Neuronal stem cell (in vitro differentiated cells): ENCODE measurements at regions not wholly inside any gene's neighbourhood (a gene's known extent, or its start where the extent isn't known, plus 50 kb on each side); places are given as distances from the start of the nearest gene placed in this dataset.
"Not testable (repeated sequence)": the region's sequence is repeated elsewhere in the genome, so short reads cannot be mapped to it uniquely, and the experiment has no call there.

Experiments used
- DNase-seq: peaks from one replicate; pipeline ENCODE4 v3.0.0-alpha.2; 2013; ENCODE audit warnings: low spot score
- H2AFZ ChIP-seq: one replicate; pipeline ENCODE4 v1.6.1; 2013; ENCODE audit warnings: mild to moderate bottlenecking, low read length, inconsistent platforms
- H2AK5ac ChIP-seq: 2 replicates; pipeline ENCODE4 v1.6.1; 2013; ENCODE audit warnings: low read depth, mild to moderate bottlenecking, inconsistent platforms, low read length, moderate library complexity, mixed read lengths
- H2BK120ac ChIP-seq: 2 replicates; pipeline ENCODE4 v1.6.1; 2013; ENCODE audit warnings: low read depth, mild to moderate bottlenecking, inconsistent platforms, low read length, moderate library complexity, mixed read lengths
- H2BK12ac ChIP-seq: one replicate; pipeline ENCODE4 v1.6.1; 2013; ENCODE audit warnings: low read length, inconsistent platforms
- H2BK15ac ChIP-seq: 2 replicates; pipeline ENCODE4 v1.6.1; 2013; ENCODE audit warnings: mild to moderate bottlenecking, low read length, inconsistent platforms, mixed read lengths
- H2BK5ac ChIP-seq: one replicate; pipeline ENCODE4 v1.6.1; 2013; ENCODE audit warnings: inconsistent platforms, mild to moderate bottlenecking, low read length, moderate library complexity
- H3K14ac ChIP-seq: one replicate; pipeline ENCODE4 v1.6.1; 2013; ENCODE audit warnings: low read length, inconsistent platforms
- H3K18ac ChIP-seq: 2 replicates; pipeline ENCODE4 v1.6.1; 2013; ENCODE audit warnings: low read length, inconsistent platforms
- H3K23ac ChIP-seq: 2 replicates; pipeline ENCODE4 v1.6.1; 2013; ENCODE audit warnings: low read depth, mild to moderate bottlenecking, mixed read lengths, low read length, inconsistent platforms; ENCODE audit not compliant: poor library complexity
- H3K27ac ChIP-seq: replicated peaks from 3 replicates; pipeline ENCODE4 v1.5.1; 2013; ENCODE audit warnings: low read length, inconsistent platforms
- H3K27me3 ChIP-seq, 3 experiments: 2 replicates each; pipeline ENCODE4 v1.6.1; 2013; ENCODE audit warnings: low read length in 3 of 3, mild to moderate bottlenecking in 2 of 3, inconsistent platforms in 1 of 3, low read depth in 1 of 3, mixed read lengths in 1 of 3, moderate library complexity in 1 of 3; ENCODE audit not compliant: control insufficient read depth in 3 of 3, insufficient read depth in 3 of 3
- H3K36me3 ChIP-seq, 2 donors: replicated peaks in 1 of 2; 2 replicates each; pipeline ENCODE4 v1.6.1; 2013; ENCODE audit warnings: low read length in 2 of 2; ENCODE audit not compliant: control insufficient read depth in 2 of 2, insufficient read depth in 2 of 2
- H3K4ac ChIP-seq: 2 replicates; pipeline ENCODE4 v1.6.1; 2013; ENCODE audit warnings: inconsistent platforms, mild to moderate bottlenecking, low read length, moderate library complexity
- H3K4me1 ChIP-seq, 2 donors: 1 replicate in 1 of 2; 2 replicates in 1 of 2; pipeline ENCODE4 v1.6.1; 2013; ENCODE audit warnings: low read length in 2 of 2, low read depth in 1 of 2; ENCODE audit not compliant: control insufficient read depth in 2 of 2, insufficient read depth in 1 of 2
- H3K4me2 ChIP-seq: one replicate; pipeline ENCODE4 v1.6.1; 2013; ENCODE audit warnings: mild to moderate bottlenecking, low read length, inconsistent platforms; ENCODE audit not compliant: insufficient read depth, poor library complexity, severe bottlenecking
- H3K4me3 ChIP-seq, 2 donors: 2 replicates each; pipeline ENCODE4 v1.5.1; 2013; ENCODE audit warnings: low read length in 2 of 2, mild to moderate bottlenecking in 2 of 2, inconsistent platforms in 1 of 2, moderate library complexity in 1 of 2
- H3K79me1 ChIP-seq: one replicate; pipeline ENCODE4 v1.6.1; 2013; ENCODE audit warnings: low read depth, mild to moderate bottlenecking, inconsistent platforms, low read length, moderate library complexity
- H3K9ac ChIP-seq: one replicate; pipeline ENCODE4 v1.6.1; 2013; ENCODE audit warnings: mild to moderate bottlenecking, low read depth, low read length, inconsistent platforms; ENCODE audit not compliant: poor library complexity
- H3K9me3 ChIP-seq, 2 donors: replicated peaks in 1 of 2; 2 replicates each; pipeline versions ENCODE3 to v1.6.1; 2013; ENCODE audit warnings: low read length in 2 of 2, mild to moderate bottlenecking in 2 of 2, inconsistent platforms in 1 of 2, low read depth in 1 of 2, mixed read lengths in 1 of 2, moderate library complexity in 1 of 2; ENCODE audit not compliant: control insufficient read depth in 2 of 2, insufficient read depth in 1 of 2
- H4K8ac ChIP-seq: one replicate; pipeline ENCODE4 v1.6.1; 2013; ENCODE audit warnings: low read depth, mild to moderate bottlenecking, inconsistent platforms, low read length, moderate library complexity
- H4K91ac ChIP-seq: one replicate; pipeline ENCODE4 v1.6.1; 2013; ENCODE audit warnings: low read length, low read depth, mild to moderate bottlenecking, inconsistent platforms; ENCODE audit not compliant: poor library complexity
- WGBS, 2 donors: extraction: QIAGEN DNeasy Blood & Tissue Kit; methylation state at CpG; one replicate each; pipeline ENCODE4 v1.1.7; 2013; ENCODE audit warnings: missing lambda C conversion rate in 2 of 2, mixed read lengths in 1 of 2; ENCODE audit not compliant: insufficient read length in 2 of 2, insufficient replicate concordance in 1 of 2; ENCODE audit errors: extremely low coverage in 2 of 2; 5-methylcytosine and 5-hydroxymethylcytosine counted together

GRCh38 chr10:27330074-27330473 lies 89.5 kb upstream of the ACBD5 start:
- DNase-seq = no peak
- Histone ChIP-seq H2BK5ac (no peak overlapping the region), H3K9ac (no peak overlapping the region)

GRCh38 chr10:27328946-27329345 lies 88.3 kb upstream of the ACBD5 start:
- no peak overlapping the region for H3K9ac ChIP-seq
- H2BK5ac ChIP-seq = no peak overlapping the region
- no CpG with 5 or more reads among the region's 1 CpG for WGBS, 2 donors
- H2AK5ac ChIP-seq = no peak overlapping the region
- no peak overlapping the region for H3K4me3 ChIP-seq
- H2AFZ ChIP-seq = no peak overlapping the region
- H3K36me3 ChIP-seq = no peaks in the 10 kb centered on the region
- H3K79me1 ChIP-seq = no peaks in the 10 kb centered on the region
- no peak overlapping the region for H3K4ac ChIP-seq
- no peak overlapping the region for H3K4me2 ChIP-seq
- H3K18ac ChIP-seq = no peak overlapping the region
- H3K23ac ChIP-seq = no peak overlapping the region
- no peak overlapping the region for H3K27ac ChIP-seq
- no peak overlapping the region for H4K91ac ChIP-seq
- H2BK15ac ChIP-seq = no peak overlapping the region
- no peaks in the 10 kb centered on the region for H3K9me3 ChIP-seq
- H2BK120ac ChIP-seq = no peak overlapping the region
- DNase-seq = no peak
- no peaks in the 10 kb centered on the region for H3K4me1 ChIP-seq
- no peak overlapping the region for H4K8ac ChIP-seq
- H2BK12ac ChIP-seq = no peak overlapping the region
- peaks cover 0 to 2% (median 0%) of the 10 kb centered on the region in 3 experiments for H3K27me3 ChIP-seq
- H3K14ac ChIP-seq = no peak overlapping the region

More at GRCh38 chr10:27330074-27330473, 89.5 kb upstream of the ACBD5 start:
- Histone ChIP-seq H3K14ac (no peak overlapping the region), H2BK12ac (no peak overlapping the region), H3K4ac (no peak overlapping the region), H2BK120ac (no peak overlapping the region), H3K79me1 (no peaks in the 10 kb centered on the region), H4K91ac (no peak overlapping the region), H3K36me3 (no peaks in the 10 kb centered on the region), H3K27ac (no peak overlapping the region), H2BK15ac (no peak overlapping the region), H3K27me3 (peaks cover 0 to 2% (median 0%) of the 10 kb centered on the region in 3 experiments), H3K4me3 (no peak overlapping the region), H3K4me2 (no peak overlapping the region), H2AK5ac (no peak overlapping the region), H3K23ac (no peak overlapping the region), H3K9me3 (no peaks in the 10 kb centered on the region), H4K8ac (no peak overlapping the region), H3K18ac (no peak overlapping the region), H3K4me1 (no peaks in the 10 kb centered on the region), H2AFZ (no peak overlapping the region)
- no CpG with 5 or more reads among the region's 3 CpGs for WGBS, 2 donors

- not testable (repeated sequence) for H2AFZ ChIP-seq, DNase-seq, H2AK5ac ChIP-seq, H3K79me1 ChIP-seq, H2BK120ac ChIP-seq, H2BK12ac ChIP-seq, H3K9ac ChIP-seq, H2BK5ac ChIP-seq, H3K36me3 ChIP-seq, H4K8ac ChIP-seq, H3K23ac ChIP-seq, H3K14ac ChIP-seq, H3K4me1 ChIP-seq, H3K4ac ChIP-seq, H3K18ac ChIP-seq, H4K91ac ChIP-seq, H2BK15ac ChIP-seq, H3K4me2 ChIP-seq, H3K27me3 ChIP-seq, H3K27ac ChIP-seq, H3K4me3 ChIP-seq, H3K9me3 ChIP-seq
- no CpG with 5 or more reads among the region's 5 CpGs for WGBS, 2 donors
These were observed 86.2 kb upstream of the ACBD5 start for GRCh38 chr10:27326748-27327147.

GRCh38 chr10:27319752-27320431 lies 79.3 kb upstream of the ACBD5 start:
- Histone ChIP-seq H3K4me3 (no peak overlapping the region), H4K8ac (no peak overlapping the region), H2BK15ac (no peak overlapping the region), H3K9ac (no peak overlapping the region), H3K4ac (no peak overlapping the region), H3K4me1 (no peaks in the 10 kb centered on the region), H2AFZ (no peak overlapping the region), H3K18ac (no peak overlapping the region), H3K79me1 (no peaks in the 10 kb centered on the region), H3K27ac (no peak overlapping the region), H3K36me3 (no peaks in the 10 kb centered on the region), H3K14ac (no peak overlapping the region), H3K9me3 (no peaks in the 10 kb centered on the region), H2AK5ac (no peak overlapping the region), H2BK12ac (no peak overlapping the region), H2BK120ac (no peak overlapping the region), H3K4me2 (no peak overlapping the region), H3K27me3 (no peaks in the 10 kb centered on the region), H2BK5ac (no peak overlapping the region), H3K23ac (no peak overlapping the region), H4K91ac (no peak overlapping the region)
- no peak for DNase-seq
- WGBS, 2 donors = no CpG with 5 or more reads among the region's 44 CpGs
